ENCODE measurements at regions not wholly inside any gene's neighbourhood (a gene's known extent, or its start where the extent isn't known, plus 50 kb on each side); places are given as distances from the start of the nearest gene placed in this dataset.

- H3K9me3 ChIP-seq (ENCODE audit: low read depth, low read length, poor library complexity, severe bottlenecking), result no peaks in the 10 kb centered on the region
- no peaks in the 10 kb centered on the region for H3K4me1 ChIP-seq (ENCODE audit: insufficient read depth, low read length, poor library complexity, severe bottlenecking)
- CTCF ChIA-PET, result no interaction called here
- H3K36me3 ChIP-seq (ENCODE audit: insufficient read depth, low read length, poor library complexity, severe bottlenecking), result no peaks in the 10 kb centered on the region
- no peak for DNase-seq (ENCODE audit: low spot score)
- TF ChIP-seq EZH2 (IDR thresholded peaks at IDR 0.05; ENCODE audit: borderline replicate concordance, low read depth, low read length, poor library complexity, severe bottlenecking), result no peak
- no peak for TF ChIP-seq CTCF (conservative IDR thresholded peaks at IDR 0.05; ENCODE audit: low read depth, low read length)
- intact Hi-C loops (cut with micrococcal nuclease; ENCODE audit: unreplicated experiment), result no loop called here
- POLR2A ChIA-PET (ENCODE audit: low non-redundant PET), result no interaction called here
- no peaks in the 10 kb centered on the region for H3K27me3 ChIP-seq (replicated peaks; ENCODE audit: insufficient read depth, low read depth, low read length, poor library complexity)
- no TSS peak for BruUV-seq (replicated peaks)
- H3K27ac ChIP-seq (ENCODE audit: low read depth, low read length, poor library complexity, severe bottlenecking), result no peak overlapping the region
- H3K4me3 ChIP-seq (ENCODE audit: low read depth, low read length, poor library complexity, severe bottlenecking), result no peak overlapping the region
Measured at GRCh38 chr2:129062146-129062912, 743.7 kb upstream of the HS6ST1 start.

- no peaks in the 10 kb centered on the region for H3K9me3 ChIP-seq (ENCODE audit: low read depth, low read length, poor library complexity, severe bottlenecking)
- no peak for TF ChIP-seq EZH2 (IDR thresholded peaks at IDR 0.05; ENCODE audit: borderline replicate concordance, low read depth, low read length, poor library complexity, severe bottlenecking)
- no peak for TF ChIP-seq CTCF (conservative IDR thresholded peaks at IDR 0.05; ENCODE audit: low read depth, low read length)
- H3K4me1 ChIP-seq (ENCODE audit: insufficient read depth, low read length, poor library complexity, severe bottlenecking), result no peaks in the 10 kb centered on the region
- no peak overlapping the region for H3K27ac ChIP-seq (ENCODE audit: low read depth, low read length, poor library complexity, severe bottlenecking)
- H3K36me3 ChIP-seq (ENCODE audit: insufficient read depth, low read length, poor library complexity, severe bottlenecking), result no peaks in the 10 kb centered on the region
- intact Hi-C loops (cut with micrococcal nuclease; ENCODE audit: unreplicated experiment), result no loop called here
- POLR2A ChIA-PET (ENCODE audit: low non-redundant PET), result no interaction called here
- CTCF ChIA-PET, result no interaction called here
- H3K27me3 ChIP-seq (replicated peaks; ENCODE audit: insufficient read depth, low read depth, low read length, poor library complexity), result no peaks in the 10 kb centered on the region
- no peak overlapping the region for H3K4me3 ChIP-seq (ENCODE audit: low read depth, low read length, poor library complexity, severe bottlenecking)
- no TSS peak for BruUV-seq (replicated peaks)
- DNase-seq (ENCODE audit: low spot score), result no peak
Measured at GRCh38 chr2:129067070-129067469, 748.4 kb upstream of the HS6ST1 start.

GRCh38 chr2:129067953-129068352 lies 749.3 kb upstream of the HS6ST1 start:
- ChIA-PET POLR2A (ENCODE audit: low non-redundant PET) (no interaction called here), CTCF (no interaction called here)
- TF ChIP-seq CTCF (conservative IDR thresholded peaks at IDR 0.05; ENCODE audit: low read depth, low read length) (no peak), EZH2 (IDR thresholded peaks at IDR 0.05; ENCODE audit: borderline replicate concordance, low read depth, low read length, poor library complexity, severe bottlenecking) (no peak)
- no peak overlapping the region for H3K27ac ChIP-seq (ENCODE audit: low read depth, low read length, poor library complexity, severe bottlenecking)
- H3K36me3 ChIP-seq (ENCODE audit: insufficient read depth, low read length, poor library complexity, severe bottlenecking), result no peaks in the 10 kb centered on the region
- no peaks in the 10 kb centered on the region for H3K4me1 ChIP-seq (ENCODE audit: insufficient read depth, low read length, poor library complexity, severe bottlenecking)
- no TSS peak for BruUV-seq (replicated peaks)
- intact Hi-C loops (cut with micrococcal nuclease; ENCODE audit: unreplicated experiment), result no loop called here
- no peak for DNase-seq (ENCODE audit: low spot score)
- H3K27me3 ChIP-seq (replicated peaks; ENCODE audit: insufficient read depth, low read depth, low read length, poor library complexity), result no peaks in the 10 kb centered on the region
- no peak overlapping the region for H3K4me3 ChIP-seq (ENCODE audit: low read depth, low read length, poor library complexity, severe bottlenecking)
- no peaks in the 10 kb centered on the region for H3K9me3 ChIP-seq (ENCODE audit: low read depth, low read length, poor library complexity, severe bottlenecking)

Data from A673 (cell line).